Mesothelial cell of epicardium (in vitro differentiated cells): ENCODE measurements at regions not wholly inside any gene's neighbourhood (a gene's known extent, or its start where the extent isn't known, plus 50 kb on each side); places are given as distances from the start of the nearest gene placed in this dataset.

Source experiments
- DNase-seq, 2 experiments: peaks; one replicate each; pipeline ENCODE4 v3.0.0; 2021; ENCODE audit warnings: low spot score in 2 of 2; ENCODE audit not compliant: unreplicated experiment in 2 of 2
- H3K27ac Mint-ChIP-seq: 2 replicates; pipeline ENCODE4 v1.8.0; 2021; ENCODE audit warnings: mixed read lengths
- H3K27me3 Mint-ChIP-seq: 2 replicates; pipeline ENCODE4 v1.8.0; 2021; ENCODE audit warnings: low read depth, mixed read lengths
- H3K36me3 Mint-ChIP-seq: 2 replicates; pipeline ENCODE4 v1.8.0; 2021; ENCODE audit warnings: mixed read lengths
- H3K4me1 Mint-ChIP-seq: 2 replicates; pipeline ENCODE4 v1.8.0; 2021; ENCODE audit warnings: mixed read lengths
- H3K4me3 Mint-ChIP-seq: 2 replicates; pipeline ENCODE4 v1.8.0; 2021; ENCODE audit warnings: mild to moderate bottlenecking, moderate library complexity, mixed read lengths
- H3K9me3 Mint-ChIP-seq: 2 replicates; pipeline ENCODE4 v1.8.0; 2021; ENCODE audit warnings: mixed read lengths
- TF ChIP-seq, protein P1 (sequence below): fragments of 200-600 bp; sonication (generic); IDR thresholded peaks from one replicate; pipeline ENCODE4 v1.5.0; 2021; ENCODE audit warnings: antibody characterized with exemption; ENCODE audit not compliant: unreplicated experiment

GRCh38 chr15:58329211-58329610 lies 102.6 kb upstream of the LIPC start:
- Mint-ChIP-seq H3K27me3 (no peaks in the 10 kb centered on the region), H3K4me3 (no peak overlapping the region), H3K9me3 (peaks cover 35% of the 10 kb centered on the region), H3K4me1 (peaks cover 39% of the 10 kb centered on the region), H3K27ac (no peak overlapping the region), H3K36me3 (peaks cover 5% of the 10 kb centered on the region)
- DNase-seq, result no peak
- TF ChIP-seq, protein P1, sequence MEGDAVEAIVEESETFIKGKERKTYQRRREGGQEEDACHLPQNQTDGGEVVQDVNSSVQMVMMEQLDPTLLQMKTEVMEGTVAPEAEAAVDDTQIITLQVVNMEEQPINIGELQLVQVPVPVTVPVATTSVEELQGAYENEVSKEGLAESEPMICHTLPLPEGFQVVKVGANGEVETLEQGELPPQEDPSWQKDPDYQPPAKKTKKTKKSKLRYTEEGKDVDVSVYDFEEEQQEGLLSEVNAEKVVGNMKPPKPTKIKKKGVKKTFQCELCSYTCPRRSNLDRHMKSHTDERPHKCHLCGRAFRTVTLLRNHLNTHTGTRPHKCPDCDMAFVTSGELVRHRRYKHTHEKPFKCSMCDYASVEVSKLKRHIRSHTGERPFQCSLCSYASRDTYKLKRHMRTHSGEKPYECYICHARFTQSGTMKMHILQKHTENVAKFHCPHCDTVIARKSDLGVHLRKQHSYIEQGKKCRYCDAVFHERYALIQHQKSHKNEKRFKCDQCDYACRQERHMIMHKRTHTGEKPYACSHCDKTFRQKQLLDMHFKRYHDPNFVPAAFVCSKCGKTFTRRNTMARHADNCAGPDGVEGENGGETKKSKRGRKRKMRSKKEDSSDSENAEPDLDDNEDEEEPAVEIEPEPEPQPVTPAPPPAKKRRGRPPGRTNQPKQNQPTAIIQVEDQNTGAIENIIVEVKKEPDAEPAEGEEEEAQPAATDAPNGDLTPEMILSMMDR, result no peak

GRCh38 chr15:58329781-58330671 lies 101.8 kb upstream of the LIPC start:
- Mint-ChIP-seq H3K27ac (peak overlapping the region; percentile 87), H3K27me3 (no peaks in the 10 kb centered on the region), H3K4me3 (no peak overlapping the region), H3K36me3 (peaks cover 5% of the 10 kb centered on the region), H3K9me3 (peaks cover 34% of the 10 kb centered on the region), H3K4me1 (peaks cover 39% of the 10 kb centered on the region)
- no peak for DNase-seq
- TF ChIP-seq, protein P1, result no peak

- H3K27me3 Mint-ChIP-seq, result no peaks in the 10 kb centered on the region
- H3K9me3 Mint-ChIP-seq, result peaks cover 26% of the 10 kb centered on the region
- H3K27ac Mint-ChIP-seq, result peak overlapping the region; percentile 93
- peaks cover 39% of the 10 kb centered on the region for H3K4me1 Mint-ChIP-seq
- TF ChIP-seq, protein P1, result no peak
- peaks cover 5% of the 10 kb centered on the region for H3K36me3 Mint-ChIP-seq
- no peak overlapping the region for H3K4me3 Mint-ChIP-seq
- DNase-seq, result no peak
Measured at GRCh38 chr15:58330741-58331559, 100.8 kb upstream of the LIPC start.

DNA sequence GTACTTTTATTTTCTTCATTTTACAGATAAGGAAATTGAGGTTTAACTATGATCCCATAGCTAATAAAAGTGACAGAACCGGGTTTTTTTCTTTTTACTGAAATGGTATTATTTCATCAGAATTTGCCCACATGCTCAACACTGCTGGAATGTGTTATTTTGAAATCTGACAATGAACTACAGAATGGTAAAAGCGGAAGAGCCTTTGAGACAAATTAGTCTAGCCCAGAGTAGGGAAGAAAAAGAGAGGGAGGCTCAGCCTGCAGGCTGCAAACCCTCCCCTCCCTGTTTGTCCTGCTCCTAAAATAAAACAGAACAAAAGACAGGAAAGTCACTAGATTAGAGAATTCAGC lies 100.3 kb upstream of the LIPC start:
- Mint-ChIP-seq H3K27ac (peak overlapping the region; percentile 93), H3K4me3 (no peak overlapping the region), H3K9me3 (peaks cover 21% of the 10 kb centered on the region), H3K27me3 (no peaks in the 10 kb centered on the region), H3K36me3 (peaks cover 5% of the 10 kb centered on the region), H3K4me1 (peaks cover 39% of the 10 kb centered on the region)
- TF ChIP-seq, protein P1, result no peak
- DNase-seq, result no peak

GRCh38 chr15:58331913-58332675 lies 99.7 kb upstream of the LIPC start:
- peaks cover 39% of the 10 kb centered on the region for H3K4me1 Mint-ChIP-seq
- no peaks in the 10 kb centered on the region for H3K27me3 Mint-ChIP-seq
- TF ChIP-seq, protein P1, result no peak
- peaks cover 3% of the 10 kb centered on the region for H3K36me3 Mint-ChIP-seq
- peak in 1 of 2 experiments; percentile 68 for DNase-seq
- peak overlapping the region; percentile 11 for H3K4me3 Mint-ChIP-seq
- H3K9me3 Mint-ChIP-seq, result peaks cover 16% of the 10 kb centered on the region
- H3K27ac Mint-ChIP-seq, result peak overlapping the region; percentile 93
